ENCODE measurements at regions not wholly inside any gene's neighbourhood (a gene's known extent, or its start where the extent isn't known, plus 50 kb on each side); places are given as distances from the start of the nearest gene placed in this dataset.
"Not testable (repeated sequence)": the region's sequence is repeated elsewhere in the genome, so short reads cannot be mapped to it uniquely, and the experiment has no call there.

DNA sequence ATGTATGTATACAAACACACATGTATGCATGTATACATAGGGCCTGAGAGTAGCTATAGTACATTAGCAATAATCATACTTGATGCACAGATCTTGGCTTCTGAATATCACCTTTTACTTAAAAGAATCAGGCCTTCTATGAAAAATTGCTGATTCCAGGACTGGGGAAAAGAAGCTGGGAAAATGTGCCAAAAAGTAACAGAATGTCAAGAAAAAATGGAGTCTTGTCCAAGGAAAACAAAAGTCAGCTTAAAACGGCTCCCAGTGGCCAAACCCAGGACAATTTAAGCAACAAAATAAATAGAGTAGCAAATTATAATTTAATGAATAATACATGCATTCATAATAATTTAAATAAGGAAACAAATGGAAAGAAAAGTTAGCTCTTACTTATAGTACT is 2104.9 kb downstream of the PCDH9 start:
- POLR2A ChIA-PET = no interaction called here
- CTCF ChIA-PET = no interaction called here

DNA sequence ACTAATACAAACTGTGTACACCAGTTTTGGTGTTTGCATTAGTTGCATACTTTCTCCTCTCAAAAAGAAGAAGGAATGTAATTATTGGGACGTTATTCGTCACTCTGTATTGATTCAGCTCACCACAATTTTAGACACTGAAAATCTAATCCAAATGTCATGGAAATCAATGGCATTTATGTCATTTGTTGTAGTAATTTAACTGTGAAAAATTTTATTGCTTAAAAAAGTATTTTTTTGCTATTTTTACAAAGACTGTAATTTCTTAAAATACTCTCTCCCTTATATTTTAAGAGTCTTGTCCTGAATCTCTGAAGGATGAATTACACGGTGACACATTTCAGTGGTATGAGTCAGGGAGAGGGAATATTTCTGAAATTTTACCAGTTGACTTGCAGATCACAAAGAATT is 2117.6 kb downstream of the PCDH9 start:
- POLR2A ChIA-PET = no interaction called here
- CTCF ChIA-PET = interaction anchor here (0.6 kb wide), 1 partner anchor 171 kb away, joined by 3 read pairs; no protein-coding TSS in a partner anchor

DNA sequence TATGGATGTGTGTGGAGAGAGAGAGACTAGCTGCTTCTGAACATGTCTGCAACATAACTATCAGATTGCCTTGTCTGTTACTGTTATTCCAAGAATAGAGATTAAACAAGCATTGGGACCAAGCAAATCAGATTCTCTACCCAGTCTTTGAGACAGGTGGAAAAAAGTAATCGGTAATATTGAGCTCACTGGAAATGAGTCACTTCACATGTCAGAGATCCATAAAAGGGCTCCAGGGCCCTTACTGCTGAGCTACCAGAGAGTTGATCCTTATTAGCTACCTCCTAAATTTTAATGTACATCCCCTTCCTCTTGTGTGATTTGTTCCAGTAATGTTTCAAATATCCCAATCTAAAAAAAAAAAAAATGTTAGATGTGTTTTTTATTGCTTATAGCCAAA is 2118.0 kb downstream of the PCDH9 start:
- CTCF ChIA-PET = interaction anchor here (0.6 kb wide), 1 partner anchor 171 kb away, joined by 3 read pairs; no protein-coding TSS in a partner anchor
- POLR2A ChIA-PET = no interaction called here

DNA sequence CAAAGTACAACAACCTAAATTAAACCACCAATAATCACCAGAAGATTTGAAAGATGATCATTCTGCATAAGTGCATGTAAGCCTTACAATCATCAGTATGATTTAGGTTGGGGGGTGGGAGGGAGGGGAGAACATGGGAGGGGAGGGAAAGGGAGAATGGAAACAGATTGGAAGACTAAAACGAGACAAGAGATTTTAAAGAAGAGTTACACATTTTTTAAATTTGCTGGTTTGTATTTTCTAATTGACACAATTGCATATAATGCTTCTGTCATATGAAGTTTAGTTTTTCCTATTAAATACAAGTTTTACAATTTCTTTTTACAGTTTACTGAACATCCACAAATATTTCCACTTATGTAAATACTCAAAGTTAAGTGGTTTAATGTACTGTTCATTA is 2118.9 kb downstream of the PCDH9 start:
- POLR2A ChIA-PET = no interaction called here
- CTCF ChIA-PET = no interaction called here

DNA sequence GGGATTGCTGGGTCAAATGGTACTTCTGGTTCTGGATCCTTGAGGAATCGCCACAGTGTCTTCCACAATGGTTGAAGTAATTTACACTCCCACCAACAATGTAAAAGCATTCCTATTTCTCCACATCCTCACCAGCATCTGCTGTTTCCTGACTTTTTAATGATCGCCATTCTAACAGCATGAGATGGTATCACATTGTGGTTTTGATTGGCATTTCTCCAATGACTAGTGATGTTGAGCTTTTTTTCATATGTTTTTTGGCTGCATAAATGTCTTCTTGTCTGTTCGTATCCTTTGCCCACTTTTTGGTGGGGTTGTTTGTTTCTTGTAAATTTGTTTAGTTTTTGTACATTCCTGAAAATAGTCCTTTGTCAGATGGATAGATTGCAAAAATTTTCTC is 2125.7 kb downstream of the PCDH9 start:
- CTCF ChIA-PET, POLR2A ChIA-PET: not testable (repeated sequence)

DNA sequence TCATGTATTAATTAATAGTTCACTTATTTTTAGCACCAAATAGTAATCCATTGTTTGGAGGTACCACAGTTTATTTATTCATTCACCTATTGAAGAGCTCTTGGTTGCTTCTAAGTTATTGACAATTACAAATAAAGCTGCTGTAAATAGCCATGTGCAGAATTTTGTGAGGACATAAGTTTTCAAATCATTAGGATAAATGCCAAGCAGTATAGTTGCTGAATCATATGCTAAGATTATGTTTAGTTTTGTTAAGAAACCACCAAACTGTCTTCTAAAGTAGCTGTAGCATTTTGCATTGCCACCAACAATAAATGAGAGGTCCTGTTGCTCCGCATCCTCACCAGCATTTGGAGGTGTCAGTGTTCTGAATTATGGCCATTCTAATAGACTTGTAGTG is 2126.8 kb downstream of the PCDH9 start:
- ChIA-PET POLR2A (no interaction called here), CTCF (no interaction called here)

DNA sequence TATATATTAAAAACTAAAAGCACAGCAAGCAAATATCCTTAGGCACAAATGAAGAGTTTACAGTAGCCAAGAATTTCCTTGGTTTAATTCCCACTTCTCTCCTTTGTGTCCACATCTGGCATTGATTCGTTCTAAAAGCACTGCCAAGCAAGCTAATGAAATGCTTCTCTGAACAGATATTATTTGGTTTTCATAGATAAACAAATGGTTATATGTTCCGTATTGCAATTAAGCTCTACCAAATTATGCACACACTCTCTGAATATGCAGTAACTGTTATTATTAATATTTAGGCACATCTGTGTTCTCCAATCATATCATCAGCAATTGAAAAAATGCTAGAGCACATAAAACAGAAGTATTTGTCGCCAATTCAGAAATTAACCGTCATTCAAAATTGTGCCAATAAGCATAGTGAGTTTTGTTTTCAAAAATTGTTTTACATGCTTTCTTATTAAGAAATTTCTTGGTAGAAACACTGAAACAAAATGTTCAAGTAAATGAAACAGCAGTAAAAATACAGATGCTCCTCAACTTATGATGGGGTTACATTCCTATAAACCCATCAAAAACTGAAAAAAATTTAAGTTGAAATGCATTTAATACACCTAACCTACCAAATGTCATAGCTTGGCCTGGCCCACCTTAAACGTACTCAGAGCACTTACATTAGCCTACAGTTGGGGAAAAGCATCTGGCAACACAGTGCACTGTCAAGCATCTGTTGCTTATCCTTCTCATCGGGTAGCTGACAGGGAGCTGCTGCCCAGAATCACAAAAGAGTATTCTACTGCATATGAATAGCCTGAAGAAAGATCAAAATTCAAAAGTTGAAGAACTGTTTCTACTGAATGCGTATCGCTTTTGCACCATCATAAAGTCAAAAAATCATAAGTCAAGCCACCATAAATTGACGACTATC is 2134.7 kb downstream of the PCDH9 start:
- ChIA-PET POLR2A (no interaction called here), CTCF (no interaction called here)

DNA sequence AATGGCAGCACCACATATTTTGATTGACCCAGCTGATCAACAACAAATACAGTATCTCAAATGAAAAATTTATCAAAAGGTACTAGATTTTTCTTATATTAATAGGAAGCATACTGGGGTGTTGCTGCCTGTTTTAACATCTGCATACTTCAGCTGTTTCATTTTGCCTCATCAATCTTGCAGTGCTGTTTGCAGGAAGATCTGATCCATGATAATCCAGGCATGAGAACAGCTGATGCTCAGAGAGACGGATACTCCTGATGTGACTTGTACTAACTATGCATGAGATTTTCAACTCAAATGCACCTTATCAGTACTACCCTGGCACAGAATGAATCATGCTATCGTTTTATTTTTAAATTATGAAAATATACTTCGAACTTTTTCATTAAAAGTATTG is 2136.8 kb downstream of the PCDH9 start:
- CTCF ChIA-PET = no interaction called here
- POLR2A ChIA-PET = no interaction called here

DNA sequence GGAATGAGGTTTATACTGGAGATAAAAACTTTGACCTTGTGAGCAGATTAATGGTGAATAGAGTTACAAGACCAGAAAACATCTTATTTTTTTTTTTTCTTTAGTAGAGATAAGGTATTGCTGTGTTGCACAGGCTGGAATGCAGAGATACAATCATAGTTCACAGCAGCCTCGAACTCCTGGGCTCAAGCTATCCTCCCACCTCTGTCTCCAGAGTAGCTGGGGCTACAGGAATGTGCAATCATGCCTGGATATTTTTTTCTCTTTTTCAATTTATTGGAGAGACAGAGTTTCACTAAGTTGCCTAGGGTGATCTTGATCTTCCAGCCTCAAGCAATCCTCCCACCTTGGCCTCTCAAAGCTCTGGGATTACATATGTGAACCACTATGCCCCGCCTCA is 2139.1 kb downstream of the PCDH9 start:
- ChIA-PET POLR2A (no interaction called here), CTCF (no interaction called here)

DNA sequence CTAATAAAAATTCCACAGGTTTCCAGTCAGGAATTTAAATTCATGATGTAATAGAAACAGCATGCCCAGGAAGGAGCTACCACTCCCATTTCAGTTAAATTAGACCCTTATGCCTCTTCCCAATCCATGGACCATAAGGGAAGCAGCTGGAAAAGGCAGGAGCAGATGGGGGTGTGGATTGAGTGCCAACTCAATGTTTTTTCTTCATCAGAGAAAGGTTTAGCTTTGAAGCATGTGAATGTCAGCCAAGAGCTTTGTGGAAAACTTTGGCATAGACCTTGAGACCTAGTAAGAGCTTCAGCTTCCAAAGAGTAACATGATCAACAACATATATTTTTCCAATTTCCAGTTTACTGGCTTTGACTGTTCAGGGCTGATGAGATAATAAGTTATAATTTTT is 2139.9 kb downstream of the PCDH9 start:
- ChIA-PET CTCF (no interaction called here), POLR2A (no interaction called here)

DNA sequence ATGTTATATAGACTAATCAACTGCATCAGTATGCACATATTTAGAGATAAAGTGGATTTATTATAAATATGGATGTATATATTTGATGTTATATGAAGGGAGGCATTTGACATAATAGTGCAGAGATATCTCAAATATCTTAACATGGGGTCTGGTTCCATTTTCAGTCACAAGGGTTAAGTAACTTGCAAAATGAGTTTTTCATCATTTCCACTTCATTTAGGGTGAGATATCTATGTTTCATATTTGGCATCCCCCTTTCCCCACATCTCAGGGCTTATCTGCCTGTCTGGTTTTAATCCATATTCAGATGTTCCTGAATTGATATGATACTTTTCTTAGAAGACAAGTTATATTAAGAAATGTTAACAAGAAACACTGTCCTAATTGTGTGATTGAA is 2141.2 kb downstream of the PCDH9 start:
- ChIA-PET POLR2A (no interaction called here), CTCF (no interaction called here)

DNA sequence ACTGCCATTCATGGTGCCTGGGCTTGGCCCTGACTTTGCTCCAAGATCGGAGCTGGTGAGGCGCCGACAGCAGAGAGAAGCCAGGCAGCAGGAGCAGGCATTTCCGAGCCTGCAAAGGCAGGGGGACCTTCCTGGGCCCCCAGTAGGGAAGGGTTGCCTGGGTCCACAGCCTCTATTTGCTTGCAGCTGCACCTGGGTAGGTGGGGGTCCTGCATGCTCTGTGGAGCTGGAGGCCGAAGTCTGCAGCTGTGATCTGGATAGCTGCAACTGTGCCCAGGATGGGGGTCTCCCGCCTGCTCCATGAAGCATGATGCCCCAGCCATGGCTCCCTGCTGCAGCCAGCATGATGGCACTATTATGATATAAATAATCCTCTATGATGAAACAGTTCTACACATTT is 2144.2 kb downstream of the PCDH9 start:
- CTCF ChIA-PET = no interaction called here
- POLR2A ChIA-PET = no interaction called here

DNA sequence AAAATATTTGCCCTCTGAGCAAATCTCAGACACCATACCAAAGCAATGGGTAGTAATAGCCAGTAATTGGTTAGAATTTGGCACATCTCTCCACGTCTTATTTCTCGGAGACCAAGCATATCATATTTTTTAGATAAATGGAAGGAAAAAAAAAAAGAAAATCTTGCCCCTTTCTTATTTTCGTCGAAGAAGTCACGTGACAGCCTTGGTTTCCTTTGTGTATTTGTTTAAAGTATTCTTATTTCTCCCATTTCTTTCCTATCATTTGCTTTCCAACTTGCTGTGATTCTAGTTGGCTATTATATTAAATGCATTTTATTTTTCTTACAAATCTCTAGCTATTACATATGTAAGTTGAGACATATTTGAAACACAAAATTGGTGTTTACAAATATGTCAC is 2155.9 kb downstream of the PCDH9 start:
- ChIA-PET CTCF (no interaction called here), POLR2A (no interaction called here)

DNA sequence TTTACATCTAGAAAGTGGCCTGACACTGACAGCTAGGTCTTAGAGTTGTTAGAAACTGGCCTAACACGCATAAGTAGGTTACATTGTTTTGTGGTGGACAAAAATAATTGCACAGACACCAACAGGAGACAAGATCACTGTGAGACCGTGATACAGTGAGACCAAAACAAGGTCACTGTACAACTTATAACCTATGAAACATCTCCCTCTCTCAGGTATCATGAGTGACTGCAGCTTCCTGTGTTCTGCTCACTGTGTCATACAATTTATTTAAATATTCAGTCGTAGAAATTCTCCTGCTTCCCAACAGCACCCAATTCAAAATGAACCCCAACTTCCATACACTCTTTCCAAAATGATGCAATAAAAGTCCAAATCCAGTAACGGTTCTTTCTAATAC is 2165.2 kb downstream of the PCDH9 start:
- CTCF ChIA-PET = no interaction called here
- POLR2A ChIA-PET = no interaction called here

DNA sequence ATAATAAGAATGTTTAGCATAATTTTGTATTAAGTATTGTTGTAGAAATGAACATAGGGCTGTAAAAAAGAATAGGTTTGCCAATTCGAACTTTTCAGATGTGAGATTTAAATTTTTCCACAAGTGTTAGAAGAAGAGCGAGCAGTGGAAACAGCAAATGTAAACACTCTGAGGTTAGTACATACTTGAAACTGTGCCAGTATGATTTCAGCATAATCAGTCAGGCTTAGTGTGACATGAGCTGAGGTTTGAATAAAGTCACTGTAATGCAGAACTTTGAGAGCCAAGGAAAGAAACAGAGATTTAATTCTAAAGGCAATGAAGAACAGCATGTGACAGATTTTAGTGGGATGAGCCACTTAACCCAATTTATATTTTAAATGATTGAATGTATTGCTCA is 2166.4 kb downstream of the PCDH9 start:
- ChIA-PET CTCF (no interaction called here), POLR2A (no interaction called here)

DNA sequence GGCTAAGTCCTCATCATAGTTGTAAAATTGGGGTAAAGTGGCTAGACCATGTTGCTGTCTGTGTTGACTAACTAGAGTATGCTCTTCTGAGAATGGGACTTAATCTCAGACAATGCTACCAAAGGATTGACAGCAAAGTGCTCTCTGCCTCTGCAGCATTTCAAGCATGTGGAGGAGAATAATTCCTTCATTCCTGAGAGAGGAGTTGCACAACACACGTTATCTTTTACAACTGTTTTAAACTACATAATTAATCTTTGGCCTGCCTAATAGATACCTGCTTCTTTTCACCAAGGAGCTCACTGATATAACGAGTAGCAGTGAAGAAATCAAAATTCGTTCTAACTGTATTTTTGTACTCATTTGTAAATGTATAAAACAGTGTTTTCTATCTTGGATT is 2172.2 kb downstream of the PCDH9 start:
- ChIA-PET CTCF (no interaction called here), POLR2A (no interaction called here)

DNA sequence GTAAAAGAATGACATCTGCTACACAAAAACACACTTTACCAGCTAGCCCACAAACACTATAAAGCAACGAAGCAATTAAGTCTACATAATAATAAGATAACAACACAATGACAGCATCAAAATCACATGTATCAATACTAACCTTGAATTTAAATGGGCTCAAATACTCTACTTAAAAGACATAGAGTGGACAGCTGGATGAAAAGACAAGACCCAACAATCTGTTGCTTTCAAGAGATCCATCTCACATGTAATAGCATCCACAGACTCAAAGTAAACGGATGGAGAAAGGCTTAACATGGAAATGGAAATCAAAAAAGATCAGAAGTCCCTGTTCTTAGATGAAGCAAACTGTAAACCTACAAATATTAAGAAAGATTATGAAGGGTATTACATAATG is 2175.9 kb downstream of the PCDH9 start:
- ChIA-PET POLR2A (no interaction called here), CTCF (no interaction called here)

DNA sequence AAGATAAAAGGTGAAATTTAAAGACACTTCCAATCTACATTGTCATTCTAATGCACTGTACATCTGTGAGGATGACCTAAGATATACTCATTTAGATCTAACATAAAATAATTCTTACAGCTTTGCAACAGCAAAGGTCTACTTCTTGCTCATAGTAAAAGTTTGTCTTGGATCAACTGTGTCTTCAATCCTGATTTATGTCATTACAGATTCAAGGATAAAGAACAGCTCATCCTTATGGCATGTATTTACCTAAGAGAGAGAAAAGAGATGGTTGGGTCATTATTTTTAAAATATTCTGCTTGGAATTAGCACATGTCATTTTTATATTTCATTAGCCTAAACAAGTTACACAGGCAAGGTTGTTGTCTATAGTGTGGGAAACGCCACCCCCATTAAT is 2193.1 kb downstream of the PCDH9 start:
- ChIA-PET CTCF (no interaction called here), POLR2A (no interaction called here)

DNA sequence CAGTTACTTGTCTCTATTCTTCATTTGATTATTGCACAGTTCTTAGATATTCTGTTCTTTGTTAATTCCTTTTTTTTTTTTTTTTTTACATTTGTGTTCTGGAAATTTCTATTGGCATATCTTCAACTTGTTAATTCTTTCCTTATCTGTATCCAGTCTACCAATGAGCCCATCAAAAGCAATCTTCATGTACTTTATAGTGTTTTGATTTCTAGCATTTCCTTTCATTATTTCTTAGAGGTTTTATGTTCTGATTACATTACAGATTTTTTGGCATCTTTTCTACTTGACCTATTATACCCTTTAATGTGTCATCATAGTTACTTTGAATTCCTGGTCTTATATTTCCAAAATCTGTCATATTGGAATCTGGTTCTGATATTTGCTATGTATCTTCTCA is 2194.8 kb downstream of the PCDH9 start:
- ChIA-PET CTCF (no interaction called here), POLR2A (no interaction called here)

DNA sequence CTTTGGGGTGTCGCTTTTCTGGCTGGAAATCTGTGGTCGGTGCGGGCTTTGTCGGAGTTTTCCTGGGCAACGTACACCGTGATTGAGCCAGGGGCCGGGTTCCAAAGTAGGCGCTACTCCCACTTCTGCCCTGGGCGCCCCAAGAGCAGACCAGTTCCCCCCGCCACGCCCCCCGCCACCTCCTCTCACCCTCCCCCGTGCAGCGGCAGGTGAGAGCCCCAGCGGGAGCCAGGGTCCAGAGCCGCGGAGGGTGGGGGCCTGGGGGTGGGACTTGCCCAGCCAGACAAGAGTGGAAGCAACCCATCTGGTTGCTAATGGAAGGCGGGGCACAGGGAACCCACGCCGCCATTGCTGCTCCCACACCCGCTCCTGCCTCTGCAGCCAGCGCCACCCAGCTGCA is 2195.9 kb downstream of the PCDH9 start:
- ChIA-PET CTCF (no interaction called here), POLR2A (no interaction called here)

DNA sequence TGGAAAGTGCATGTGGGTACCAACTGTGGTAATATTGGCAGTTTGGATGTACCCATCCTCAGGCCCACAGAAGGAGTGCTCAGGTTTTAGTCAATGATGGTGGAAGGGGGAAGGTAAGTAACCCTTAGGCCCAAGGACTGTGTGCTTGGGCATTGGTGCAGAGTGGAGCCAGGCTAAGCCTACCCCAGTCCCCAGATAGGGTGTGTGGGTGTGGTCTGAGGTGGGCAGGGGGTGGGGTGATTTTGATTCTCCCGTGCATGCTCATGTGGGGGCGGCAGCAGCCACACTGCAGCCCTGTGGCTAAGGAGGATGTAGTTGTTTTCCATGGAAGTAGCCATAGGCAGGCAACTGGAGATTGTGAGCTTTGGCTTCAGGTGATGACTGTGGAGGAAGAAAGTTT is 2197.3 kb downstream of the PCDH9 start:
- ChIA-PET CTCF (no interaction called here), POLR2A (no interaction called here)

DNA sequence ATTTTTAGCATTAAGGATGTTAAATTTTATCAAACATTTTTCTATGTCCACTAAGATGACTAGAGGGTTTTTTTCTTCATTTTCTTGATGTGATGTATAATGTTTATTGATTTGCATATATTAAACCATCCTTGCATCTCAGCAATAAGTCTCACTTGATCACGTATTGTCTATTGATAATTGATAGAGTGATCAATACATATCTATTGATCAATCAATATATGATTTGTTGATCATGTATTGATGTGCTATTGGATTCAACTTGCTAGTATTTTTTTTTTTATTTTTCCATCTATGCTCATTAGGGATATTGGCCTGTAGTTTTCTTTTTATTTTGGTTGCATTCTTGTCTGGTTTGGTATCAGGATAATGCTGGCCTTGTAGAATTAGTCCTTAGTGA is 2202.0 kb downstream of the PCDH9 start:
- POLR2A ChIA-PET = no interaction called here
- CTCF ChIA-PET = no interaction called here

DNA sequence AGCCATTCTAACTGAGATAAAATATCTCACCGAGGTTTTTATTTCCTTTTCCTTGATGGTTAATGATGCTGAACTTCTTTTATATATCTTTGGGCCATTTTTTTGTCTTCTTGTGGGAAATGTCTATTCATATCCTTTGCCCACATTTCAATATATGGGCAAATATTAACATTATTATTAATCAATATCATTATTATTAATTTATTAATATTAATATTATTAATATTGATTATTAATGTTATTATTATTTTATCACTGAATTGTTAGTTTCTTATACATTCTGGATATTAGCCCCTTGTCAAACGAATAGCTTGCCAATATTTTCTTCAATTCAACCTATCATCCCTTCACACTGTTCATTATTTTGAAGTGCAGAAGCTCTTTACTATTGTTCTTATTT is 2203.6 kb downstream of the PCDH9 start:
- ChIA-PET POLR2A (no interaction called here), CTCF (no interaction called here)

Data from activated CD8-positive, alpha-beta memory T cell treated with anti-CD3 and anti-CD28 coated beads for 36 hours (primary cell).